ENCODE measurements at regions not wholly inside any gene's neighbourhood (a gene's known extent, or its start where the extent isn't known, plus 50 kb on each side); places are given as distances from the start of the nearest gene placed in this dataset.

DNA sequence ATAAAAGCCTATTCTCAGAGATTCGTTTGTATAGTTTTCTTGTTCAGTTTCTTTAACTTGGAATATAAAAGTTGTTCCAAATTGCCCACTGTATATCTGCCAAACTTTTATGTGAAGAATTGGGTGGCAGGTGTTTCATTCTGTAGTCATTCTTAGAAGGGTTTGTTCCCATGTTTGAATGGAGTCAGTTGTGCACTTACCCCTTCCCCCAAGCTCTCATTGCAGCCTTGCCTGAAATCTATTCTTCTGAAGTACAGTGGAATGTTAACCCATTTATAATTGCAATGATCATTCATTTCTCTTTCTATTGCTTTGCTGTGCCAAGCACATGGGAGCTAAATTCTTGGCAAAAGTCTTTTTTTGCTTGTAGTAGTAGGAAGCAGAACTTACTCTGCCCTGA lies 375.3 kb upstream of the C1orf87 start:
- Histone ChIP-seq H2AFZ (ENCODE audit: low read depth, low read length, severe bottlenecking) (no peak overlapping the region), H3K9me2 (replicated peaks; ENCODE audit: insufficient read depth, low read length) (no peaks in the 10 kb centered on the region), H3K9me3 (ENCODE audit: insufficient read depth, low read length) (peaks cover 5% of the 10 kb centered on the region; the same call in 1 of the 2 replicates), H3K36me3 (ENCODE audit: low read length) (no peaks in the 10 kb centered on the region; the same call in 1 of the 2 replicates), H3K27ac (ENCODE audit: low read depth, low read length) (no peak overlapping the region), H4K20me1 (ENCODE audit: low read depth, low read length) (no peaks in the 10 kb centered on the region), H3K9ac (ENCODE audit: low read length) (no peak overlapping the region), H3K79me2 (ENCODE audit: insufficient read depth, low read length) (no peaks in the 10 kb centered on the region), H3K4me3 (ENCODE audit: insufficient read depth, low read length, poor library complexity, severe bottlenecking) (no peak overlapping the region), H3K4me2 (ENCODE audit: low read depth, low read length, poor library complexity, severe bottlenecking) (no peak overlapping the region), H3F3A (ENCODE audit: insufficient read depth) (no peaks in the 10 kb centered on the region), H3K27me3 (ENCODE audit: low read length) (no peaks in the 10 kb centered on the region)
- no peak for TF ChIP-seq EZH2phosphoT487 (conservative IDR thresholded peaks at IDR 0.05; ENCODE audit: low read length)
- TF ChIP-seq, protein P1, sequence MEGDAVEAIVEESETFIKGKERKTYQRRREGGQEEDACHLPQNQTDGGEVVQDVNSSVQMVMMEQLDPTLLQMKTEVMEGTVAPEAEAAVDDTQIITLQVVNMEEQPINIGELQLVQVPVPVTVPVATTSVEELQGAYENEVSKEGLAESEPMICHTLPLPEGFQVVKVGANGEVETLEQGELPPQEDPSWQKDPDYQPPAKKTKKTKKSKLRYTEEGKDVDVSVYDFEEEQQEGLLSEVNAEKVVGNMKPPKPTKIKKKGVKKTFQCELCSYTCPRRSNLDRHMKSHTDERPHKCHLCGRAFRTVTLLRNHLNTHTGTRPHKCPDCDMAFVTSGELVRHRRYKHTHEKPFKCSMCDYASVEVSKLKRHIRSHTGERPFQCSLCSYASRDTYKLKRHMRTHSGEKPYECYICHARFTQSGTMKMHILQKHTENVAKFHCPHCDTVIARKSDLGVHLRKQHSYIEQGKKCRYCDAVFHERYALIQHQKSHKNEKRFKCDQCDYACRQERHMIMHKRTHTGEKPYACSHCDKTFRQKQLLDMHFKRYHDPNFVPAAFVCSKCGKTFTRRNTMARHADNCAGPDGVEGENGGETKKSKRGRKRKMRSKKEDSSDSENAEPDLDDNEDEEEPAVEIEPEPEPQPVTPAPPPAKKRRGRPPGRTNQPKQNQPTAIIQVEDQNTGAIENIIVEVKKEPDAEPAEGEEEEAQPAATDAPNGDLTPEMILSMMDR (IDR thresholded peaks at IDR 0.05; ENCODE audit: insufficient read depth, low read length, poor library complexity, severe bottlenecking): no peak

DNA sequence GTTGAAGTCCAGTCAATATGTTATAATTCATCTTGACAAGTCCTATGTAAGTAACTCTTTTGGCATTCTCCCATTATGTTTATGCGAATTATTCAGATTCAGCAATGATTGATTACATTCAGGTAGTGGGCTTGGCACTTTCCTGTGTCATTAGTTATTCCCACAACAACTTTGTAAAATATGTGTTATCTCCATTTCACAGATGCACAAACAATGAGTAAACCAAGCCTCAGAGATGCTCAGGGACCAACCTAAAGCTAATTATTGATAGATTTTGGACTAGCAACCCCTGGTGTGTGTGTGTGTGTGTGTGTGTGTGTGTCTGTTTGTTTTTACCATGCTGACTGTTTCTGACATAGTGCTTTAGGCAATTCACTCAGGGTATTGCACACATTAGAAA lies 371.1 kb upstream of the C1orf87 start:
- H3K9me3 ChIP-seq (ENCODE audit: insufficient read depth, low read length): peaks cover 5% of the 10 kb centered on the region; the same call in 1 of the 2 replicates
- no peaks in the 10 kb centered on the region for H3K27me3 ChIP-seq (ENCODE audit: low read length)
- H4K20me1 ChIP-seq (ENCODE audit: low read depth, low read length): no peaks in the 10 kb centered on the region
- H3K9ac ChIP-seq (ENCODE audit: low read length): no peak overlapping the region
- no peak overlapping the region for H3K27ac ChIP-seq (ENCODE audit: low read depth, low read length)
- no peak overlapping the region for H3K4me2 ChIP-seq (ENCODE audit: low read depth, low read length, poor library complexity, severe bottlenecking)
- no peak for TF ChIP-seq EZH2phosphoT487 (conservative IDR thresholded peaks at IDR 0.05; ENCODE audit: low read length)
- TF ChIP-seq, protein P1 (IDR thresholded peaks at IDR 0.05; ENCODE audit: insufficient read depth, low read length, poor library complexity, severe bottlenecking): no peak
- no peaks in the 10 kb centered on the region; the same call in 1 of the 2 replicates for H3K36me3 ChIP-seq (ENCODE audit: low read length)
- no peak overlapping the region for H3K4me3 ChIP-seq (ENCODE audit: insufficient read depth, low read length, poor library complexity, severe bottlenecking)
- H3K79me2 ChIP-seq (ENCODE audit: insufficient read depth, low read length): no peaks in the 10 kb centered on the region
- H2AFZ ChIP-seq (ENCODE audit: low read depth, low read length, severe bottlenecking): no peak overlapping the region
- H3F3A ChIP-seq (ENCODE audit: insufficient read depth): no peaks in the 10 kb centered on the region
- H3K9me2 ChIP-seq (replicated peaks; ENCODE audit: insufficient read depth, low read length): no peaks in the 10 kb centered on the region

DNA sequence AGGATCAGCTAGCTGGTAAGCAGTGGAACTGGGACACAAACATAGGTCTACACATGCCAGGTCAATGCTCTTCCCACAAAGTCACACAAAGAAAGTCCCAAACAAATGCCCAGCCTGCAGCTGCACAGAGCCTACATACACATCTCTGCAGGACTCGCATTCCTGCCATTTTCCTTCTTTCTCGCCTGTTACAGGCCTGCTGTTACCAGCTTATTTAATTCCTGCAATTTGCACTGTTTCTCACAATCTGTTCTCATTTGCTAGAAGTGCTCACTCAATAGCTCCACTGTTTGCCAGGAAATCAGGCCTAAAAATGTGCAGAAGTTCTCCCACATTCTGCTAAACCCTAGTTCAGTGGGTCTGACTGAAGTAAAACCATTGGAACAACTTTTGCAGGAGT lies 362.6 kb upstream of the C1orf87 start:
- no peak overlapping the region for H3K27ac ChIP-seq (ENCODE audit: low read depth, low read length)
- no peaks in the 10 kb centered on the region for H3K27me3 ChIP-seq (ENCODE audit: low read length)
- H3K36me3 ChIP-seq (ENCODE audit: low read length): no peaks in the 10 kb centered on the region
- no peak overlapping the region for H3K4me3 ChIP-seq (ENCODE audit: insufficient read depth, low read length, poor library complexity, severe bottlenecking)
- TF ChIP-seq, protein P1 (IDR thresholded peaks at IDR 0.05; ENCODE audit: insufficient read depth, low read length, poor library complexity, severe bottlenecking): no peak
- no peak for TF ChIP-seq EZH2phosphoT487 (conservative IDR thresholded peaks at IDR 0.05; ENCODE audit: low read length)
- H2AFZ ChIP-seq (ENCODE audit: low read depth, low read length, severe bottlenecking): no peak overlapping the region
- no peak overlapping the region for H3K4me2 ChIP-seq (ENCODE audit: low read depth, low read length, poor library complexity, severe bottlenecking)
- no peaks in the 10 kb centered on the region for H3K79me2 ChIP-seq (ENCODE audit: insufficient read depth, low read length)
- no peaks in the 10 kb centered on the region for H4K20me1 ChIP-seq (ENCODE audit: low read depth, low read length)
- H3K9me3 ChIP-seq (ENCODE audit: insufficient read depth, low read length): no peaks in the 10 kb centered on the region
- H3K9ac ChIP-seq (ENCODE audit: low read length): no peak overlapping the region
- H3K9me2 ChIP-seq (replicated peaks; ENCODE audit: insufficient read depth, low read length): no peaks in the 10 kb centered on the region
- no peaks in the 10 kb centered on the region for H3F3A ChIP-seq (ENCODE audit: insufficient read depth)

All from SU-DHL-6 (cell line).